ENCODE measurements at regions not wholly inside any gene's neighbourhood (a gene's known extent, or its start where the extent isn't known, plus 50 kb on each side); places are given as distances from the start of the nearest gene placed in this dataset.

DNA sequence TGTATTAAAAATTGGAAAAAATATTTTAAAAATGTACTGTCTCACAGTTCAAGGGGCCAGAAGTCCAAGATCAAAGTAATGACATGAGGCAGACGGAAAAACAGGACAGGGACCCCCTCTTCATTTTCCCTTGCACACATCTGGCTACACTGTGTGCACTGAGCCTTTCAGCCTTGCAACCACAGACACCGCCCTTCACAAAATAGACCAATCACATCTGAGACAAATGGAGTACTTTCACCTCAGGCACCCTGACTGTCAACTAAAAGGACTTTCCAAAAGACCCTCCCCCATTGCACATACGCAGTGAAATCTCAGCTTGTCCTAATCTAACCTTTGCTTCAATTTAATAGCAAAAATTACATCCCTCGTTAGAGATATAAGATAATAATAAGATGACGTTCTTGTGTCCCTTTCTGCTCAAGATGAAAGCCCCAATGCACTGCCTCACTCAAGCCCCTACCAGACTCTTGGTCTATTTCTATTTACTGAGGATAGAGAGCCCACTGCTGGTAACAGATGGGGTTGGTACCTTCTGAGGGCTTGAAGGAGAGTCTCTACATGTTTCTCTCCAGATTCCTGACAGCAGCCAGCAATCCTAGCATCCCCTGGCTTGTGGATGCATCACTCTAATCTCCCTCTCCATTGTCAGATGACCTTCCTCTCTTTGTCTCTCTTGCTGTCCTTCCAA, 514.8 kb upstream of the ADAMTS16 start:
- Histone ChIP-seq H3K4me3 (ENCODE audit: low read depth, low read length) (no peak overlapping the region), H3K4me1 (ENCODE audit: insufficient read depth) (no peaks in the 10 kb centered on the region), H3K27ac (ENCODE audit: low read depth) (no peak overlapping the region), H3K36me3 (ENCODE audit: insufficient read depth) (no peaks in the 10 kb centered on the region)
- whole genome bisulfite sequencing, result 78% methylated on average over 5 of the region's 5 CpGs
- DNase-seq (ENCODE audit: extremely low spot score), result no peak

DNA sequence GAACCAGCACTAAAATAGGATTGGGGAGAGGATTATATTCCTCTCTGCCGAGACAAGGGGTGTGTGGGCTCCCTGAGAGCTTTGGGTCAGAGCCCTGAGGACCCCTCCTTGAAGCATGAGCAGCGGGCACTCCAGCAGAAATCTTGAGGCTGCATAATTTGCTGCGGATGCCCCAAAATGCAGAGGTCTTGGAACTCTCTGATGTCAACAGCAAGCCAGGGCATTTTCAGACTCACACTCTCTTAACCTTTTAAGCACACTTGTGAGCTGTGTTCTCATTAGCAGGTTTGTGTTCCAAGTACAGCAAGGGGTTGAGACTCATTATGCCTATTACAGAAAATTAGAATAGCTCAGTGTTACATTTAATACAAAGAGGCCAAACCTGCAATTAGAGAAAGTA, 513.0 kb upstream of the ADAMTS16 start:
- H3K27ac ChIP-seq (ENCODE audit: low read depth), result no peak overlapping the region
- H3K36me3 ChIP-seq (ENCODE audit: insufficient read depth), result no peaks in the 10 kb centered on the region
- no peak for DNase-seq (ENCODE audit: extremely low spot score)
- WGBS, result 45% methylated on average over 3 of the region's 3 CpGs
- H3K4me3 ChIP-seq (ENCODE audit: low read depth, low read length), result no peak overlapping the region
- H3K4me1 ChIP-seq (ENCODE audit: insufficient read depth), result no peaks in the 10 kb centered on the region

DNA sequence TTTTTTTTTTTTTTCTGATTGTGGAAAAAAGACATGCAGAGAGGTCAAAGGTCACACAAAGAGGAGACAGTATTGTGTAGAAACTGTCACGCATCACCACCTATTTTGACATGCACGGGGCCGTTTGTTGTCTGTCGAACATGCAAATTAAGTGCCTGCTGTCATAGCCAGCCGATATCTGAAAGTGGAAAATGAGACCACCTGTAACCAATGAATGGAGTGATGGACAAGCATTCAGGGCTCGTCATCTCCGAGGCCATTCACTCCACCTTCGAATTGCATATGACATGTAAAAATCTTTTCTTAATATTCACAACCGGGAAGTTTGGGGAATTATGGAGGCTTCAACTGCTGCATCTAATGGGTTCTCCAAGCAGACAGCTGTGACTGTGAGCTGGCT, 512.2 kb upstream of the ADAMTS16 start:
- DNase-seq (ENCODE audit: extremely low spot score), result no peak
- H3K4me1 ChIP-seq (ENCODE audit: insufficient read depth), result no peaks in the 10 kb centered on the region
- H3K4me3 ChIP-seq (ENCODE audit: low read depth, low read length), result no peak overlapping the region
- H3K27ac ChIP-seq (ENCODE audit: low read depth), result no peak overlapping the region
- 62% methylated on average over 9 of the region's 9 CpGs for WGBS
- H3K36me3 ChIP-seq (ENCODE audit: insufficient read depth), result no peaks in the 10 kb centered on the region

DNA sequence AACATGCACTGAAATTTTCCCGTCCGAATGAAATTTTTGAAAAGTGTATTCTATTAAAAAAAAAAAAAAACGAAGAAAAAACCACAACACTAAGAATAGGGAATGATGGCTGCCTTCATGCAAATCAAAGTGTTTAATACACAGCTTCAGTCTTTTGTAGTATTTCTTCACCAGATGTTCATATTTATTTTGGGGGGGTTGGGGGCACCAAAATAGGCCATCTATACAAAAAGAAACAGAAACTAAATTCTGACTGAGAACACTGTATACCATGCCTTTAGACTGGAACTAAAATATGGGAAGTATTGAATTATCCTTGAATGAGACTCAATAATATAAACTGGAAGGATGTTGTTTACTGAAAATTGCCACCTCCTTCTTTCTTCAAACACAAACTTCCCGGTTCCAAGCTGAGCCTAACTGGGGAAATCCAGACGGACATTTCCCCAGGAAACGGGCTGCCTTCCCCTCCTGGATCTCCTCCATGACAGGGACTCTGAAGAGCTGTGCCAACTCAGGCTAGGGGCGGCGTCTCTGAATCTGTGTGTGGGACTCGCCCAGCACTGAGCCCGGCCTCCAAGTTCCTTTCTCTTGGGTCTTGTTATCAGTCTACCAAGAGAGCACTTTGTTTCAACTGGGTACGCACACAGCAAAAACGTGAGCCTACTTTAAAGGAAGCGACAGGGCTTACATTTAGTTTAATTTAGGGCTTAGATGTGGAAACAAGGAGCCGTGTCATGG, 511.3 kb upstream of the ADAMTS16 start:
- Histone ChIP-seq H3K4me1 (ENCODE audit: insufficient read depth) (no peaks in the 10 kb centered on the region), H3K36me3 (ENCODE audit: insufficient read depth) (no peaks in the 10 kb centered on the region), H3K4me3 (ENCODE audit: low read depth, low read length) (no peak overlapping the region), H3K27ac (ENCODE audit: low read depth) (no peak overlapping the region)
- 74% methylated on average over 14 of the region's 14 CpGs for WGBS
- no peak for DNase-seq (ENCODE audit: extremely low spot score)

DNA sequence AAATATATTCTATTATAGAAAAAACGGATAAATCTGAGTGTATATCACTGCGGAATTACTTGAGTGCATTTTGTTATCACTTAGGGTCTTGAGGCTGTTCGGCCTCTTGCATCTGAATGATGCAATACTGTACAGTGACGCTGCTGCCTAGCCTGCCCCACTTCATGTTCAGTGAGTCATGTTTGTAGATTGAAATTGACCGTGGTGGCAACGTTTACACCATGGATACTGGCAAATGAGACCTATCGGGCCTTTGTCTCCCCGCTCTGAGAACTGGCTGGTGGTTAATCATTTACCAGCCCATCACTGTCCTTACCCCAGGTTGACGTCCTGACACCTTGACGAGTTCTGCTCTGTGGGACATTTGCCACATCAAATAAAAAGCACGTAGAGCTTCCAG, 510.1 kb upstream of the ADAMTS16 start:
- DNase-seq (ENCODE audit: extremely low spot score), result no peak
- 85% methylated on average over 11 of the region's 11 CpGs for WGBS
- Histone ChIP-seq H3K27ac (ENCODE audit: low read depth) (no peak overlapping the region), H3K36me3 (ENCODE audit: insufficient read depth) (no peaks in the 10 kb centered on the region), H3K4me3 (ENCODE audit: low read depth, low read length) (no peak overlapping the region), H3K4me1 (ENCODE audit: insufficient read depth) (no peaks in the 10 kb centered on the region)

DNA sequence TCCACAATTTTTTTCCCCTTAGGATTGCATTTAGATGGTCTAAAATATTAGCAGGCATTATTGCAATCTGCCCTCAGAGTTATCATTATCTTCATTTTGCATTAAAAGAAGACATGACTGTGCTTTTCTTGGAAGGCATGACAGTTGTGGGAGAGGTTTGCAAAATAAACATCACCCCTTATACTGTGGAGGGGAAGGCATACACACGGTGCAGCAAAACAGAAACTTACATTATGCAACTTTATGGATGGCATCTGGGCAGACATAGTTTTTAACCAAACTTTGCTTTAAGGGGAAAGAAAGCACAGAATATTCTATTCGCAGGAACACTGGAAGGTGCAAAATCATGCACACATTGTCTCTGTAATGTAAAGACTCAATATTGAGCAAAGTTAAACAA, 505.8 kb upstream of the ADAMTS16 start:
- no peak overlapping the region for H3K4me3 ChIP-seq (ENCODE audit: low read depth, low read length)
- DNase-seq (ENCODE audit: extremely low spot score), result no peak
- no peaks in the 10 kb centered on the region for H3K36me3 ChIP-seq (ENCODE audit: insufficient read depth)
- no peaks in the 10 kb centered on the region for H3K4me1 ChIP-seq (ENCODE audit: insufficient read depth)
- 67% methylated on average over 2 of the region's 2 CpGs for WGBS
- no peak overlapping the region for H3K27ac ChIP-seq (ENCODE audit: low read depth)

DNA sequence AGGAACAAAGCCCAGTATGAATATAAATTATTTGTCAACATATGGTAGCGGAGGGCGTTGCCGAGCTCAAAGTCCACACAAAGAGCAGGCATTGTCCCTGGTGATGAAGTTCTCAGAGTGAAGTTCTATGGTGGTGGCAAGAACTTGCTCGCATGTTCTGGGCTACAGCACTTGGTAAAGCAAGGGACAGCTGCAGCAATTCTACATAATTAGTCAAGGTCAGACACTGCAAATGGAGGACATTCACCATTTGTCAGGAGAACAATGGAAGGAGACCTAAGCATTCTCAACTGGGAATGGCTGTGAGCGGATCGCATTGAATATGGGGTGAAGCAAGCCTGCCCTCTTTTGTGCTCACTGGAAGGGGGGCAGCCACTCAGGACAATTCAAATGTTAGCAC, 503.8 kb upstream of the ADAMTS16 start:
- WGBS, result 89% methylated on average over 6 of the region's 6 CpGs
- no peaks in the 10 kb centered on the region for H3K36me3 ChIP-seq (ENCODE audit: insufficient read depth)
- no peak overlapping the region for H3K27ac ChIP-seq (ENCODE audit: low read depth)
- no peak overlapping the region for H3K4me3 ChIP-seq (ENCODE audit: low read depth, low read length)
- no peaks in the 10 kb centered on the region for H3K4me1 ChIP-seq (ENCODE audit: insufficient read depth)
- DNase-seq (ENCODE audit: extremely low spot score), result no peak

DNA sequence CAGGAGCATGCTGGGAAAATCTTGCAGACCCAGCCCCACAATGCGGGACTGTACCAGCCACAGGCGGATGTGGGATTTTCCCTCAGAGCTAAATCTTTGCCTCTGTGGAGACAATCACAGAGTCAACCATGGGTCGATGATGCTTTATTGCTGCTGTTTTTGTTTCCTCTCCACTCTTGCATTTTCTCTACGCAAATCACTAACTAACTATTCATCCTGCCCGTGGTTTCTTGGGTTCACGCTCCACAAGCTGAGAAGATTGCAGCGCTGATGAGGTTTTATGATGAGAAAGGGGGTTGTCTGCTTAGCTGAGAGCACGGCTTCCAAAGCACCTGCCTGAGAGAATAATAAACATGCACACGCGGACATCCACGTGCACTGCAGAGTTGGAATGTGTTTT, 500.2 kb upstream of the ADAMTS16 start:
- Histone ChIP-seq H3K4me3 (ENCODE audit: low read depth, low read length) (no peak overlapping the region), H3K4me1 (ENCODE audit: insufficient read depth) (no peaks in the 10 kb centered on the region), H3K27ac (ENCODE audit: low read depth) (no peak overlapping the region), H3K36me3 (ENCODE audit: insufficient read depth) (no peaks in the 10 kb centered on the region)
- DNase-seq (ENCODE audit: extremely low spot score), result no peak
- 52% methylated on average over 11 of the region's 11 CpGs for WGBS

DNA sequence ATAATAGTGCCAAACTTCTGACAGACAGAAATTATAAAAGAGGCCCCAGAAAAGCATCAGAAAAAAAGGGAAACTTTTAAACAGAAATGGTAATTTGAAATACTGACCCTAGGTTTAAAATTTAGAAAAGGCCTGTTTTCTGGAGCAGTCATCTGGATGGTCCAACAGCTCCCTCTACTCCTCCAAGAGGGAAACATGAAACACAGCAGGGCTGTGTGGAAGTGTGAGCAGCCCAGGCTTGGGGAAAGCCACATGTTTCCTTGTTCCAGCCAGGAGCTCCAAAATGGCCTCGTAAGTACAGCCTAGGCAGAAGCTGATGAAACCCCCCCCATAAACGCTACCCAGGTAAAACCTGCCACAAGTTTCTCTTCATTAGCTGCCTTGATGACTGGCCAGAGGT, 499.3 kb upstream of the ADAMTS16 start:
- Histone ChIP-seq H3K27ac (ENCODE audit: low read depth) (no peak overlapping the region), H3K4me3 (ENCODE audit: low read depth, low read length) (no peak overlapping the region), H3K4me1 (ENCODE audit: insufficient read depth) (no peaks in the 10 kb centered on the region), H3K36me3 (ENCODE audit: insufficient read depth) (no peaks in the 10 kb centered on the region)
- 57% methylated on average over 2 of the region's 2 CpGs for WGBS
- DNase-seq (ENCODE audit: extremely low spot score), result no peak

DNA sequence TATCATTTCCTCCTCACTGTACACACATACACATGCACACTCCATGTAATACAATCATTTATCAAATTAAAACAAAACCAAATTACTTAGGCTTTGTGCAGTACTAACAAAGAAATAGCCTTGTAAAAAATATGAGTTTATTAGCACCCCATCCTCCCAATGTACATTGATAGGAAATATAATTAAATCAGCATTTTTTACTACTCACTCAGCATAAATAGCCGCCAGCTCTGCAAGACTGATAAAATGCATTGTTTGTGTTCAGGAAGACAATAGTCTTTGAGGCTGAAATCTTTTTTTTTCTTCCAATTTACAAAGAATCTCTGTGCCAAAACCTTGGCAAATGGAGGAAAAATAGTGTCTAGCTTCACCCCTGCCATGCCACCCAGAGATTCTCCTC, 497.6 kb upstream of the ADAMTS16 start:
- Histone ChIP-seq H3K4me3 (ENCODE audit: low read depth, low read length) (no peak overlapping the region), H3K4me1 (ENCODE audit: insufficient read depth) (no peaks in the 10 kb centered on the region), H3K36me3 (ENCODE audit: insufficient read depth) (no peaks in the 10 kb centered on the region), H3K27ac (ENCODE audit: low read depth) (no peak overlapping the region)
- DNase-seq (ENCODE audit: extremely low spot score), result no peak
- WGBS, result 84% methylated on average over 1 of the region's 1 CpG

DNA sequence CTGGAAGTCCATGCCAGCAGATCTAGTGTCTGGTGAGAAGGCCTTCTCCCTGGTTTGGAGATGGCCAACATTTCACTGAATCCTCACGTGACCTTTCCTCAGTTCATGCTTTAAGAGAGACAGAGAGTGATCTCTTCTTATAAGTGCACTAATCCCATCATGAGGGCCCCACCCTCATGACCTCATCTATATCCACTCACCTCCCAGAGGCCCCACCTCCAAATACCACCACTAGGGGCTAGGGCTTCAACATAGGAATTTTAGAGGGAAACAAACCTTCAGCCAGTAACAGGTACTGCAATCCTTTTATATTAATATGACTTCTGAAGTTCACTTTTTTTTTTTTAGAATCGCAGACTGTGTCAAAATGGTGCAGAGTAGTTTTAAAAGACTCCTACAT, 496.9 kb upstream of the ADAMTS16 start:
- Histone ChIP-seq H3K4me3 (ENCODE audit: low read depth, low read length) (no peak overlapping the region), H3K36me3 (ENCODE audit: insufficient read depth) (no peaks in the 10 kb centered on the region), H3K4me1 (ENCODE audit: insufficient read depth) (no peaks in the 10 kb centered on the region), H3K27ac (ENCODE audit: low read depth) (no peak overlapping the region)
- no peak for DNase-seq (ENCODE audit: extremely low spot score)
- 91% methylated on average over 2 of the region's 2 CpGs for WGBS

DNA sequence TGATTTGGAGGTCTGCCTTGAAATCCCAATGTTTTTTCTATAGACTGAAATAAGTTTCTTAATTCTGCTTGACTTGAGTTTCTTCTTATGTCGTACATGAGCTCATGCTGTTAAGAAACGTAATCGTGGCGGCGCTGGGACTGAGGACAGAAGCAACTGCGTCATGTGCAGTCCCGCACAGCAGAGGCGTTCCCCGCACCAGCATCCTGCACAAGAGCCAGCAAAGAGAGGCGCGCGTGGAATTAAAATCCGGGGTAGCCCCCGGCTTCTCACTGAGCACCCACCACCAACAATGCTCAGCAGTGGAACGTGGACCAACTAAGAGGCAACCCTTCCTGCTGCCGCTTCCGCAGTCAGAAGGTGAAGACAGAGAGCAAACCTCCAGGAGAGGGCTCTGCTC, 496.2 kb upstream of the ADAMTS16 start:
- Histone ChIP-seq H3K36me3 (ENCODE audit: insufficient read depth) (no peaks in the 10 kb centered on the region), H3K4me1 (ENCODE audit: insufficient read depth) (no peaks in the 10 kb centered on the region), H3K27ac (ENCODE audit: low read depth) (no peak overlapping the region), H3K4me3 (ENCODE audit: low read depth, low read length) (no peak overlapping the region)
- DNase-seq (ENCODE audit: extremely low spot score), result no peak
- WGBS, result 95% methylated on average over 17 of the region's 17 CpGs

DNA sequence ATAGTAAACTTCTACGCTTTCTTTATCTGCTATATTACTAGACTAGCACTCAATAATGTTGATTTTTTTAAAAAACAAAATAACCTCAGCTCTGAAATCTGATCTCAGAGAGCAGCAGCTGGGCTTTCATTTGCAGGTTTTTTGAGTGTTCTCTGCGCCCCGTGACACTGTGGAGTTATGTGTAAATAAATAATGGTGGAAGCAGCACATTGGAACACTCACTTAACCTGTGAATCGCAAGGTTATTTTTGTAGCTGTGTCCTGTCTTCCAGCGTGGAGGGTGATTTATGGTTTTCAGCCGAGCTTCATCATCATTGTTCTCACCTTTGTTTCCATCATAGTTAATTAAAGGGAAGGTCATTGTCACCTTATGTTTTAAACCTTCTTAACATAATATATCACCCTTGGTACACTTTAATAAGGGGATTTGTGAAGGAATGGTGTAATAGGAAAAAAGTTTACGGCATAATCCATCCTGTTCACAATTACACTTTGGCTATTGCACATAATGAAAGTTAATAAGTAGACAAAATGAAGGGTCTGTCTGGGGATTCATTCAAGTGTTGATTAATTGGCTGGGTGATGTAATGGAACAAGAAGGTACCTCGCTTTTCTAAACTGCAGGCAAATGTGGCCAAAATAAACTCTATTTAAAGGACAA, 493.3 kb upstream of the ADAMTS16 start:
- Histone ChIP-seq H3K4me3 (ENCODE audit: low read depth, low read length) (no peak overlapping the region), H3K4me1 (ENCODE audit: insufficient read depth) (no peaks in the 10 kb centered on the region), H3K27ac (ENCODE audit: low read depth) (no peak overlapping the region), H3K36me3 (ENCODE audit: insufficient read depth) (no peaks in the 10 kb centered on the region)
- DNase-seq (ENCODE audit: extremely low spot score), result no peak
- WGBS, result 49% methylated on average over 8 of the region's 8 CpGs

DNA sequence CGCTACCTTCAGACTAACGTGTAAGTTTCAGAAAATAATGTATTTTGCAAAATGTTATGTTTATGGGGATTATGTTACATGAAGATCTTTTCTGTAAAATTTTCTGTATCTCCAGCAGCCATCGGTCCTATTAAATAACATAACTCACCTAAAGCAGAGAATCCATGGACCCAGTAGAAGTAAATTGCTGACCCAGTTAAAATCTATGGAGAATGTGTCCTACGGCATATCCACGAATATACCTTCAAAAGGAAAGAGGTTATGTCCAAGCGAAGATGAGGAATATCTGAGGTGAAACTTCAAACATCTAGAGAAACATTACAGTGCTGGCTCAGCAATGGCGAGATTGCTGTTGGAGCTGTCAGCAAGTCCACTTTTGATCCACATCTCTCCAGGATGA, 492.2 kb upstream of the ADAMTS16 start:
- H3K36me3 ChIP-seq (ENCODE audit: insufficient read depth), result no peaks in the 10 kb centered on the region
- H3K4me1 ChIP-seq (ENCODE audit: insufficient read depth), result no peaks in the 10 kb centered on the region
- H3K27ac ChIP-seq (ENCODE audit: low read depth), result no peak overlapping the region
- WGBS, result 88% methylated on average over 7 of the region's 7 CpGs
- H3K4me3 ChIP-seq (ENCODE audit: low read depth, low read length), result no peak overlapping the region
- DNase-seq (ENCODE audit: extremely low spot score), result no peak

Data from urinary bladder (tissue), 3 donors.